Sigmoid colon (tissue), 4 donors: ENCODE measurements at regions not wholly inside any gene's neighbourhood (a gene's known extent, or its start where the extent isn't known, plus 50 kb on each side); places are given as distances from the start of the nearest gene placed in this dataset.

Experiments used
- CTCF ChIP-seq, 4 experiments: fragments of 450-650 bp in 3 of 4; fragments of 200-600 bp in 1 of 4; IDR thresholded peaks; one replicate each; pipeline ENCODE4 v1.5.1; 2016 to 2019; ENCODE audit warnings: antibody characterized with exemption in 4 of 4, mild to moderate bottlenecking in 3 of 4, moderate library complexity in 2 of 4
- EP300 ChIP-seq, 4 donors: sonication (generic); formaldehyde crosslinking; IDR thresholded peaks; one replicate each; pipeline ENCODE4 v1.6.1; 2017; ENCODE audit warnings: antibody characterized with exemption in 4 of 4
- POLR2AphosphoS5 ChIP-seq, 4 donors: sonication (generic); formaldehyde crosslinking; IDR thresholded peaks; one replicate each; pipeline ENCODE4 v1.6.1; 2017; ENCODE audit warnings: antibody characterized with exemption in 4 of 4

- TF ChIP-seq CTCF (IDR thresholded peaks at IDR 0.05): peak in 1 of 4 experiments; percentile 80
- no peak for TF ChIP-seq EP300 (IDR thresholded peaks at IDR 0.05)
- peak in 2 of 4 donors; percentile 18 to 60 for TF ChIP-seq POLR2AphosphoS5 (IDR thresholded peaks at IDR 0.05)
Measured at GRCh38 chrX:131704136-131704695, 160.3 kb downstream of the OR13H1 start.
